GM18520 (cell line): ENCODE measurements at regions not wholly inside any gene's neighbourhood (a gene's known extent, or its start where the extent isn't known, plus 50 kb on each side); places are given as distances from the start of the nearest gene placed in this dataset.

ENCODE experiments used
- ATAC-seq: cut with Tn5 transposase; IDR thresholded peaks from one replicate; pipeline ENCODE4 v1.9.1; 2021; ENCODE audit not compliant: unreplicated experiment

DNA sequence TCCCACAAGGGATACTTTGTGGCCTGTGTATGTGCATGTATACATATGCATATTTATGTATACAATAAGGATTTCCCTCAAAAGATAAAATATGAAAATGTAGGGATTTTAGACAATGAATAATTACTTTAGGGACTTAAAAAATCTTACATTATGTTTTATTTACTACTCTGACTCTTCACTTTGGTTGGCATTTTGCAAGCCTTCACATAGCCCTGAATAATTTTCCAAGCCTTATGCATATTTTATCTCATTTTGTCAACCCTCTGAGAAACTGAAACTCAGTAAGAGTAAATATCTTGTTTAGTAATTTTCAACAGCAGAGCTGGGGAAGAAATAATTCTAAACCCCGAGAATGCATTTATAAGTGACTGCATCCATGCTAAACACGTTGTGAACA lies 153.0 kb upstream of the SLC24A2 start:
- no peak for ATAC-seq

DNA sequence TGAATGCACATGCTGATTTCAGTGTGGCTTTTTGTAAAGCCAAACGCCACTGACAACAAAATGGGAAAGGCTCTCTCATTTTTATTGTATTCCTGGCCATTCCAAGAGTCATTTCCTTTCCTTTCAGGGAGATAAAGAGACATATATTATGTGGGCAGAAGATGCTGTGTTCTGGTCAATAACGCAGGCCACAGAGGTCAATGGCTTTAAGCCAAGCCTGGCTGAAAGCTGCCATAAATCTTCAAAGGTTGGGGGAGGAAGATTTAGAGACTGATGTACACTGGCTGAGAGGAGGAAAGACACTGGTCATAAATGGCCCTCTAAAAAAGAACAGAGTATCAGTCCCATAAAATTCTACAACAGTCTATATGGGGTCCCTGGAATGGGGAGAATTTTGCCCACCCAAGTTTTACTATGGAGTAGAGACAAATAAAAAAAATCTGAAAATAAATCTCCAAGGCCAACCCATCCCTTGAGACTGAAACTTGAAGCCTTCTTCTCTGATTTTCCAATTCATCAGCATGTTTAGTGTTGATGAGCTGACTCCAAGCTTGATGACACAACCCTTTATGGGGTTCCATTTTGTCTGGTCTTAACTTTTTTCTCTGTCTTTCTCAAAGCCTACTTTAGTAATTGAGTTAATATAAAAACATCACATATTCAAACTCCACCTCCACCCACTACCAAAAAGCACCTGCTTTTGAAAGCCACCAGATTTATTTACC lies 152.1 kb upstream of the SLC24A2 start:
- no peak for ATAC-seq

- ATAC-seq, result no peak
Observed at GRCh38 chr9:19939734-19940278, 151.0 kb upstream of the SLC24A2 start.

DNA sequence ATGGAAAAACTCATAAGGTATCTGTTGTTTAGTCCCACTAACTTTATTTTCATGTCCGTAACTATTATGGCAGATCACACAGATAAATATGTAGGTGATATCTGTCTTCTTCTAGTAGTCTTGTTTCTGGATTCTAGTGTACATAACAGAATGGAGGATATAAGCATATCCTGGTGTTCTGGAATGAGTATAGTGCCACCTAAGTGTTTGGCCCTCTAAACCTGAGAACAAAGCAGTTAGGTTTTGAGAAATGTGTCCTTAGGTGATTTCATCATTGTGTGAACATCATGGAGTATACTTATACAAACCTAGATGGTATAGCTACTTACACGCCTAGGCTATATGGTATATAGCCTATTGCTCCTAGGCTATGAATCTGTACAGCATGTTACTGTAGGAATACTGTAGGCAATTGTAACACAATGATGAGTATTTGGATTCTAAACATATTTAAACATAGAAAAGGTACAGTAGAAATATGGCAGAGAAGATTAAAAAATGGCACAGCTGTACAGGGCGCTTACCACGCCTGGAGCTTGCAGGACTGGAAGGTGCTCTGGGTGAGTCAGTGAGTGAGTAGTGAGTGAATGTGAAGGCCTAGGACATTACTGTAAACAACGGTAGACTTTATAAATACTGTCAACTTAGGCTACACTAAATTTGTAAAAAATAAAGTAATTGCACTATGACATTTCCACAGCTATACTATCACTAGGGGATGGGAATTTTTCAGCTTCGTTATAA lies 150.3 kb upstream of the SLC24A2 start:
- no peak for ATAC-seq

DNA sequence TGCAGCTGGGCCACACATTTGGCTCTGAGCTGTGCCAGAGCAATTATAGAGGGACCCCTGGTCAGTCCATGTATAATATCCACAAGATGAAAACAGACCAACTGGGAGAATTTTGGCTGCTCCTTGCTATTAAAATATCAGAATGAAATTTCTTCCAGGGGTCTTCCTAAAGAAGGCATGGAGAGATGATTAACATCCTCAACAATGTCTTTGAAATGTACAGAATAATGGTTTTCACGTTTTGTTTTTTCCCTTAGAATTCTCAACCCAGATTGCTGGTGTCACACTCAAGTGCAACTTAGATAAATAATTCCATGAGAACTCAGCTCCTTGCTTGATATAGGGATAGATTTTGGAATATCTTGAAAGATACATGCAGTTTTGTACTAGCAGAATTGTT lies 148.3 kb upstream of the SLC24A2 start:
- no peak for ATAC-seq

- no peak for ATAC-seq
Observed at GRCh38 chr9:19936598-19936997, 147.8 kb upstream of the SLC24A2 start.

- ATAC-seq, result no peak
Observed at GRCh38 chr9:19935422-19935821, 146.6 kb upstream of the SLC24A2 start.

DNA sequence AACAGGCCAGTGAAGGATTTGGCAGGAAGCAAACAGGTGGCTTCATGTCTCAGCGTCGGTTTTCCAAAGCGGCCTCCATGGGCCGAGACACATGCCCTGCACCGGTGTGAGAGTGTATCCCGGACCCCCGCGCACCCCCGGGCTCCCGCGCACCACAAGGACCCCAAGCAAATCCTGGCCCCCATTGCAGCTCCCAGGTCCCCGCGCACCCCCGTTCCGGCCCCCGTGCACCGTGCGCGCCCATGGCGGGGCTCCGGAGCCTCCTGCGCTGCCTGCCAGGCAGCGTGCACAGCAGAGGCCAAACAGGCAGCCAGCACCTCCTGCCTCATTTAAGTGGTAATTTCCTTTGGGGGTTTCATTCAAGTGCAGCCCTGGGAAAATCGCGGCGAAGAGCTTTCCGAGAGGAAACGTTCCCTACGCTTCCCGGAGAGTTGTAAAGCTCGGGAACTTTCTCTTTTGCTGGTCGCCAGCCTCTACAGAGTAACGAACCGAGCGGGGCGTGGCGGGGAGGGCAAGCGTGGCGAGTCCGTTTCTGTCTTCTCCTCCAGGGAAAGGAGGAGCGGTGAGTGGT lies 145.5 kb upstream of the SLC24A2 start:
- no peak for ATAC-seq

- ATAC-seq, result no peak
Observed at GRCh38 chr9:19931098-19931890, 142.5 kb upstream of the SLC24A2 start.

DNA sequence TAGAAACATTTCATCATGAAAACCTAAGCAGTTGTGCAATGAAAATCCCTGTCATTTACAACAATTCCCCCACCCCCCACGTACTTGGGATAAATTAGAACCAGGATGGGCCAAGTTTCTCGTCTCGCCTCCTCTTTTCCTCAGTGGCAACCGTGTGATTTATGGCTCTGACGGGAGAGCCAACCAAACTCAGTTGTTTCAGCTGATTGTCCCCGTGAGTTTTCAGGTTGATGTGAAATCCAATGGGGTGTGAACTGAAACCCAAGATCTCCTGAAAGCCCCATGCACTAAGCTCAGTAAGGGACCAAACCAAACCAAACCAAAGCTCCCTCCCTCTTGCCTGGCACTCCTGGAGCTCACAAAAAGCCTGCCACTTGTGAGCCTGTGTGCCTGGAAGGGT lies 138.7 kb upstream of the SLC24A2 start:
- no peak for ATAC-seq

- no peak for ATAC-seq
Observed at GRCh38 chr9:19926774-19927173, 137.9 kb upstream of the SLC24A2 start.

DNA sequence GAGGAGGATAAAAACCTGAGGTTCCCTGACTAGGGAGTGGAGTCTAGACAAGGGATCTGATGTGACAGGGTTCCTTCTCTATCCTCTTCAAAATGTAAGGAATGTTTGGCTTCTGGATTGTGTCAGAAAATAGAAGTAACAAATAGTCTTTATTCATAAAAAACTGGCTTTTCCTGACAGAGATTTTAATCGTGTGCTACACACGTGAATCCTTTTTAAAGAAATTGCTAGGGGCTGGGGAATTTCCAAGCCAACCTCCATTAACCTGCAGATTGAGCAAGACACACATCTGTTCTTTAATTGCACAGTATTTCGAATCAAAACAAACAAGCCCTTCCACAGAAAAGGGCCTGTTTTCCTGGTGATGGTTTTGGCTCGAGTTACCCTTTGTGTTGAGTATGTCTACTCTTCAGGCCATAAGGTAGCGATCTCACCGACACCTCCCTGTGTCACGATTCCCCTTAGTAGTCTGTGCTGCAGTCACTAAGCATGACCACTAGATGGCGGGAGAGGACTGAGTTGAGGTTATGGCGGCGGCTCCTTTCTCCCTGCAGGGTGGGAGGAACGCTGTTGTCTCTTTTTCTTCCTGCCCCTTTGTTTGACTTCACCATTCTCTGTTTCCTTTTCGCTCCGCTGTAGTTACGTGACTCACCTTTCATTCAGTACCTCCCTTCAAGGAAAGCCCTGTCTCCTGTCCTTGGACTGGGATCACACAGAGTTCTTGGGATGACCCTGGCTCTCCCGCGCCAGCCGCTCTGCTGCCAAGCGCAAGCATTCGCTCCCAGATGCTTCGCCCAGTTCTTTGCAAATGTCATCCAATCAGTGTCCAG lies 137.1 kb upstream of the SLC24A2 start:
- peak; percentile 91 for ATAC-seq

DNA sequence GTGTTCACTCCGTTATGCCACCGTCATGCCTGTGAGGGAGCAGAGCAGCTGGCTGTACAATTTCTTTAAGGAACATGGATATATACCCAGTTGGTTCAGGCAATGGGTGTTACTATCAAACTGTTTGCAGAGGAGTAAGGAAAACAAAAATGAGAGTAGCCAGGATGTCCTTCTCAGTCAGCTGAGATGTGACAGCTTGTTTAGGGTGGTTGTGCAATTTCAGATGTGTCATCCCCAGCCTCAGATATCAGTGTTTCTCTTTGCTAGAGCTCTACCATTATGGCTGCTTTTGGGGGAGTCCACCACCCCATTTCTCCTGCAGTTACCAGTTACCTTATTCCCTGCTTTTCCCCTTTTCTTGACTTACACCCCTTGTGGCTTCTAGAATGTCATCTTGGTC lies 135.2 kb upstream of the SLC24A2 start:
- ATAC-seq, result no peak

- ATAC-seq, result no peak
Observed at GRCh38 chr9:19922476-19923118, 133.8 kb upstream of the SLC24A2 start.

- ATAC-seq, result no peak
Observed at GRCh38 chr9:19920401-19920800, 131.6 kb upstream of the SLC24A2 start.

DNA sequence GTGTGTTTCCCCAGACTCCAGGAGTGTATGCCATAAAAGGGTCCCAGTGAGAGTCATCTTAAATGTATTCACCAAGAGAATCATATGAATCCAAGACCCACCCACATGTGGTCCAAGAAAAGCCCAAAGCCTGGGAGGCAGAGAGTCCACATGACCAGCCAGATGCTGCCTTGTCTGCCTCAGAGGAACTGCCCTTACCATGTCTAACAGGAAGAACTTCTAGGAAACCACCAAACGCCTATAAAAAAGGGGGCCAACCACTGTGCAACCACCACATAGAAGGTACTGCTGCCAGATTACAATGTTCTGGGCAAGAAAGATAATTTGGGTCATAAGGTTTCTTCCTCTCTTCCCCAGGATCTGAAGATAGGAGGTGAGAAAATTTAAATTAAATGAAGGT lies 129.8 kb upstream of the SLC24A2 start:
- no peak for ATAC-seq

DNA sequence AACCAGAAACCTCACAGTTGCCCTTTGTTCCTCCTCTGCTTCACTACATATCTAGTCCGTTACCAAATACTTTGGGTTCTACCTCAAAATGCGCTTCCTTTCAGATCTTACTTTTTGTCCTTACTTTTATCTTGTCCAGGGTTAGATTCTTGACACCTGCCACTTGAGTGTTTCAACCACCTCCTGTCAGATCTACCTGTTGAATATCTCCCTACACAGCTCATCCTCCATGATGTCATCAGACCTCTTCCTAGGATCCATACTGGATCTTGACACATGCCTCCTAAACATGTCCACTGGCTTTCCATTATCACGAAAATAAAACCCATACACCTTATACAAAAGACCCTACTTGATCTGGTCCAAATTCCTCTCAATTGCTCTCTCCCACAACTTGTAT lies 125.2 kb upstream of the SLC24A2 start:
- ATAC-seq, result no peak

DNA sequence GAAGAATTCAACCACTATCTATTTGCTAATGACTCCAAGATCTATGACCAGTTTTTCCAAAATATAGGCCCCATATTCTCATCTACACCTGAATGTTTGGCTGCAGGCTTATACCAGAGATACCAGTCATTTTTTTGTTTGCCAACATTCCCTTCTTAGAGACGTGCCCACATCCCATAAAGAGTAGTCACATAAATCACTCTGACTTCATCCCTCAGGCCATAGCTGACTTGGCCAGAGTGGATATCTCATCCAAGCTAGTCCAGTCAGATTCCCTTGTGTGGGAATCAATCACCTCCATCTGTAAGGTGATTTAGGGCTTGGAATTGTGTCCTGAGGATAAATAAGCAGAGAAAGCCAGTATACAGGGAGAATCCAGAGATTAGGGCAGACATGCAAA lies 124.3 kb upstream of the SLC24A2 start:
- no peak for ATAC-seq

GRCh38 chr9:19903076-19903475 lies 114.2 kb upstream of the SLC24A2 start:
- ATAC-seq, result no peak

DNA sequence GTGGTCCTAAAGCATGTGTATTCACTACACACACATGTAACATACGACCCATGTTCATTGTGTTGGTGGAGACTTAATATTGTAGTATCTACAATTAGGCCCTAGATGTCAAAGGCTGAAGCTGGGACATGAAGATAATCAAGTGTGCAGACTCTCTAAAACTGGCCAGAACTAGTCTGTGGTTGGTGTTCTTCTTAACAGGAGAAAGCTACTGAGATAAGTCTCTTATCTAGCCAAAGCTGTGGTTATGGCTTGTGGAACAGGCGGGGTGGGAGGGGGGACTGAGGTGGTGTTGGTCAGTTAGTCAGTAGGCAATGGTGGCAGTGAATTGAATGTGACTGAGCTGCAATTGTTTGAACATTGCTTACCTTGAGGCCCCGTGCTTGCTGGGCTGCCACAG lies 112.7 kb upstream of the SLC24A2 start:
- ATAC-seq, result no peak
